Osteocyte (in vitro differentiated cells): ENCODE measurements at regions not wholly inside any gene's neighbourhood (a gene's known extent, or its start where the extent isn't known, plus 50 kb on each side); places are given as distances from the start of the nearest gene placed in this dataset.

Source experiments
- DNase-seq: peaks from one replicate; pipeline ENCODE4 v3.0.0; 2021; ENCODE audit warnings: mixed read lengths; ENCODE audit not compliant: unreplicated experiment; ENCODE audit errors: extremely low spot score
- H3K27ac Mint-ChIP-seq: one replicate; pipeline ENCODE4 v1.8.0; 2021; ENCODE audit warnings: mild to moderate bottlenecking, mixed read lengths; ENCODE audit not compliant: unreplicated experiment
- H3K27me3 Mint-ChIP-seq: one replicate; pipeline ENCODE4 v1.8.0; 2021; ENCODE audit warnings: mixed read lengths; ENCODE audit not compliant: unreplicated experiment
- H3K36me3 Mint-ChIP-seq: one replicate; pipeline ENCODE4 v1.8.0; 2021; ENCODE audit warnings: mixed read lengths; ENCODE audit not compliant: unreplicated experiment
- H3K4me1 Mint-ChIP-seq: one replicate; pipeline ENCODE4 v1.8.0; 2021; ENCODE audit warnings: mixed read lengths; ENCODE audit not compliant: unreplicated experiment
- H3K4me3 Mint-ChIP-seq: one replicate; pipeline ENCODE4 v1.8.0; 2021; ENCODE audit warnings: mild to moderate bottlenecking, moderate library complexity, mixed read lengths; ENCODE audit not compliant: unreplicated experiment
- H3K9me3 Mint-ChIP-seq: one replicate; pipeline ENCODE4 v1.8.0; 2021; ENCODE audit warnings: mixed read lengths; ENCODE audit not compliant: unreplicated experiment
- TF ChIP-seq, protein P1 (sequence below): fragments of 200-600 bp; sonication (generic); IDR thresholded peaks from 2 replicates; pipeline ENCODE4 v1.5.0; 2021; ENCODE audit warnings: antibody characterized with exemption, mild to moderate bottlenecking, moderate library complexity

DNA sequence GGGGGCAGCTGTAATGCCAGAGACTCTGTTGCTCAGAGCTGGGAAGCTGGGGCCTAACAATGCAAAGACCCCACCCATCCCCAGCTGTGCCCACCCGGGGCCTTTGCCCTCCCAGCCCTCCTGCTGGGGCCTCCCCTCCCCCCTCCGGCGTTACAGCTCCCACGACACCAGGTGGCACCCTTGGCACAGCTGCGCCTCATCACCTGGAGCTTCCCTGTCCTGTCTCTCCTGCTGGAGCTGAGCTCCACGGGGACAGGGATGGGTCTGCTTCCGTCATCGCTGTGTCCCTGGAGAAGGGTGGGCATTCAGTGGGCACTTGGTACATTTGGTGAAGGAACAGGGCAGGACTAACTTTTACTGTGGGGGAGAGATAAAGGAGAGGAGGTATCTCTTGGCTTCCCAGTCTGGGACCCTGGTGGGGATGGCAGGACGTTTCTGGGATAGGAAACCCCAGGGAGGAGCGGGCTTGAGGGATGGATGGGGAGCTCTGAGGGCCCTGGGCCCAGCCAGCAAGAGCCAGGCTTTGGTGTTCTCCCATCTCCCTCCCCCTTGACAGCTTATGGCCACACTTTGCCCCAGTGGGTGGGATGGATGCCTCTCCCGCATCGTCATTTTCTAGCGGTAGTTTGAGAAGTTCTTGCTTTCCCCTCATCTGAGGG lies 453.2 kb downstream of the PTPRU start:
- Mint-ChIP-seq H3K4me3 (no peak overlapping the region), H3K4me1 (peaks cover 14% of the 10 kb centered on the region), H3K9me3 (peaks cover 9% of the 10 kb centered on the region), H3K27ac (no peak overlapping the region), H3K27me3 (peaks cover 19% of the 10 kb centered on the region), H3K36me3 (no peaks in the 10 kb centered on the region)
- TF ChIP-seq, protein P1, sequence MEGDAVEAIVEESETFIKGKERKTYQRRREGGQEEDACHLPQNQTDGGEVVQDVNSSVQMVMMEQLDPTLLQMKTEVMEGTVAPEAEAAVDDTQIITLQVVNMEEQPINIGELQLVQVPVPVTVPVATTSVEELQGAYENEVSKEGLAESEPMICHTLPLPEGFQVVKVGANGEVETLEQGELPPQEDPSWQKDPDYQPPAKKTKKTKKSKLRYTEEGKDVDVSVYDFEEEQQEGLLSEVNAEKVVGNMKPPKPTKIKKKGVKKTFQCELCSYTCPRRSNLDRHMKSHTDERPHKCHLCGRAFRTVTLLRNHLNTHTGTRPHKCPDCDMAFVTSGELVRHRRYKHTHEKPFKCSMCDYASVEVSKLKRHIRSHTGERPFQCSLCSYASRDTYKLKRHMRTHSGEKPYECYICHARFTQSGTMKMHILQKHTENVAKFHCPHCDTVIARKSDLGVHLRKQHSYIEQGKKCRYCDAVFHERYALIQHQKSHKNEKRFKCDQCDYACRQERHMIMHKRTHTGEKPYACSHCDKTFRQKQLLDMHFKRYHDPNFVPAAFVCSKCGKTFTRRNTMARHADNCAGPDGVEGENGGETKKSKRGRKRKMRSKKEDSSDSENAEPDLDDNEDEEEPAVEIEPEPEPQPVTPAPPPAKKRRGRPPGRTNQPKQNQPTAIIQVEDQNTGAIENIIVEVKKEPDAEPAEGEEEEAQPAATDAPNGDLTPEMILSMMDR, result peak; percentile 5
- peak; percentile 82 for DNase-seq

DNA sequence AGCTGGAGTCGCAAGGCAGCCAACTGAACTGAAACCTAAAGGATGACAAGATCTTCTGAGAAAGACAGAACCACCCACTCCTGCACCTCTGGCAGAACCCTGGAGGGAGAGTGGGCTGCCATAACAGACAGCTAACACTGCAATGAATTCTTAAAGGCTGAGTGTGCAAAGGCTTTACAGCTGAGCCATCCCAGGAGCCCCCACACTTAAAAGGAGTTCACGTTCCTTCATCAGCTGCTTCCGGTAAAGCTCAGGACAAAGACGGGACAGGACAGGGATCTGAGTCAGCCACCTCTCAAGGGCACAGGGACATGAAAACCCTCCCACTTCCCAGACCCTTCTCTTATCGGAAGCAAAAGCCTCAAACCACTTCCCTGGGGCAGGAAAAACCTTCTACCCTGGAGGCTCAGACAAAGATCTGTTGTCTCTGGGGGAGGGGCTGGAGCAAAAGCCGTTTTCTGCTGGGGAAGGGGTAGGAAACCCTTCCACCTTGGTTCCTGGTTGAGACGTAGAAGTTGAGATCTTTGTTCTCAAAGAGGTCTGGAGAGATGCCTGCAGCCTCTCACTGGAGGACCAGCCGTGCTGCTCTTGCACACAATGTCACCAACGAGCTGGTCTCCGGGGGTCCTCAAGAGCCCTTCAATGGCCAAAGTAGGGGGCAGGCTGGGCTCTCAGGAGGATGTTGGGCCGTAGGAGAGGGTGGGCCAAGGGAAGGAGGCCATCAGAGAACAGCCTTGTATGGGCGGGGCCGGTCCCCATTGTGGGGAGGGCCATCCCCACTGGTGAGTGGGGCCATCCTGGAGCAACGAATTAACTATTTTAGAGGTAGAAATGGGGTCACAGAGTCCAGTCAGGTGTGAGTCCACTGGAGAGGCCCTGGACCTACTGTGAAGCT lies 452.4 kb downstream of the PTPRU start:
- Mint-ChIP-seq H3K4me1 (peaks cover 14% of the 10 kb centered on the region), H3K9me3 (peaks cover 6% of the 10 kb centered on the region), H3K27ac (no peak overlapping the region), H3K4me3 (no peak overlapping the region), H3K27me3 (peaks cover 17% of the 10 kb centered on the region), H3K36me3 (no peaks in the 10 kb centered on the region)
- TF ChIP-seq, protein P1, result no peak
- peak; percentile 73 for DNase-seq

DNA sequence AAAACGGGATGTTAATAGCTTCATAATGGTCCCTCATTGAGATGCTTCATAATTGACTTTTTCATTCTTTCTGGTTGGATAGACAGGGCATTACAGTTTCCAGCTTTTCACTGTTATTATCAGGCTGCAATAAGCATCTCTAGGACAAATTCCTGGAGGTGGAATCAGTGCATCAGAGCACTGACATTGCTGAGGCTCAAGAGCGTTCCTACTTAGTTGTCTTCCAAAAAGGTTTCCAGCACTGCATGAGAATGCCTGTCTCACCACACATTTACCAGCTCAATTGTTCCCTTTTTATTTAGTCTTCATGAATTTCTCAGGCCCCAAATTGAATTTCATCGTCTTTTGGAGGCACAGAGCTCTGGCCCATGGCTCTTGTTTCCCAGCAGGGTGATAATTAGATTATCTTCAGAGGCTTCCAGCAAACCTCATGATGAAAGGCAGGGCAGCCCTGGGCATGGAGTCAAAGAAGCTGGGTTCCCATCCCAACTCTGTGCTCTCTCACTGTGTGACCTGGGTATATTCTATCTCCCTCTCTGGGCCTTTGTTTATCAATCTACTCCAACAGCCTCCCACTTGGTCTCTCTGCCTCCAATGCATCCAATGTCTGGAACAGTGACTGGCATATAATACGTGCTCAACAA lies 451.4 kb downstream of the PTPRU start:
- Mint-ChIP-seq H3K4me1 (peaks cover 14% of the 10 kb centered on the region), H3K4me3 (no peak overlapping the region), H3K27ac (no peak overlapping the region), H3K27me3 (peaks cover 11% of the 10 kb centered on the region), H3K36me3 (no peaks in the 10 kb centered on the region), H3K9me3 (no peaks in the 10 kb centered on the region)
- TF ChIP-seq, protein P1, result no peak
- peak; percentile 8 for DNase-seq

DNA sequence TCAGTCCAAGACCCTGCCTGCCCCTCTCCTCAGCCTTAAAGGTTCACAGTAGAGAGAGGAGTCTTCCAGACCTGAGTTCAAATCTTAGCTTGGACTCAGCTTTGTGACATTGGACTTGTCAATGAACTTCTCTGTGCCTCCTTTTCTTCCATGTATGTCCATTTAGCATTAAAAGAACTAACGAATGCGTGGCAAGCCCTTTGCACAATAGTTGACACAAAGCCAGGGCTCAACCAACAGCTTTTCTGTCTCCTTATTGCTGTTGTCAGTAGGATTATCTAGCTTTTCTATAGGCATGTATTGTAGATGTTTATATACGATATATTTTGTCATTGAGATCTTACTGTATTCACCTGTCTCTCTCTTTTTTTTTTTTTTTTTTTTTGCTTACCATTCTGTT lies 450.8 kb downstream of the PTPRU start:
- peaks cover 14% of the 10 kb centered on the region for H3K4me1 Mint-ChIP-seq
- no peak overlapping the region for H3K4me3 Mint-ChIP-seq
- no peaks in the 10 kb centered on the region for H3K9me3 Mint-ChIP-seq
- no peaks in the 10 kb centered on the region for H3K36me3 Mint-ChIP-seq
- TF ChIP-seq, protein P1, result no peak
- no peak for DNase-seq
- no peak overlapping the region for H3K27ac Mint-ChIP-seq
- peaks cover 10% of the 10 kb centered on the region for H3K27me3 Mint-ChIP-seq
